ENCODE measurements at regions not wholly inside any gene's neighbourhood (a gene's known extent, or its start where the extent isn't known, plus 50 kb on each side); places are given as distances from the start of the nearest gene placed in this dataset.
"Not testable (repeated sequence)": the region's sequence is repeated elsewhere in the genome, so short reads cannot be mapped to it uniquely, and the experiment has no call there.

DNA sequence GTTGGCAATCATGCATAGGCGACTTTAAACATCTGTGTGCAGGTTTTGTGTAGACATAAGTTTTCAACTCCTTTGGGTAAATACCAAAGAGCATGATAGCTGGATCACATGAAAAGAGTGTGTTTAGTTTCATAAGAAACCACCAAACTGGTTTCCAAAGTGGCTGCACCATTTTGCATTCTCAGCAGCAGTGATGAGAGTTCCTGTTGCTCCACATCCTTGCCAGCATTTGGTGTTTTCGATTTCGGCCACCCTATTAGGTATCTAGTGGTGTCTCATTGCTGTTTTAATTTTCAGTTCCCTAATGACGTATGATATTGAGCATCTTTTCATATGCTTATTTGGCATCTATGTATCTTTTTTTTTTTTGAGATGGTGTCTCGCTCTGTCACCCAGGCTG, 62.8 kb upstream of the CCND1 start:
- no peak overlapping the region for H3K4me3 Mint-ChIP-seq
- peaks cover 8% of the 10 kb centered on the region for H3K27me3 Mint-ChIP-seq
- DNase-seq (ENCODE audit: low spot score in 2 of 2) (no peak), ATAC-seq (ENCODE audit: low read depth) (no peak)
- H3K9me3 Mint-ChIP-seq: no peaks in the 10 kb centered on the region
- H3K36me3 Mint-ChIP-seq: peaks cover 3% of the 10 kb centered on the region
- peaks cover 4% of the 10 kb centered on the region for H3K4me1 Mint-ChIP-seq
- no peak overlapping the region for H3K27ac Mint-ChIP-seq

DNA sequence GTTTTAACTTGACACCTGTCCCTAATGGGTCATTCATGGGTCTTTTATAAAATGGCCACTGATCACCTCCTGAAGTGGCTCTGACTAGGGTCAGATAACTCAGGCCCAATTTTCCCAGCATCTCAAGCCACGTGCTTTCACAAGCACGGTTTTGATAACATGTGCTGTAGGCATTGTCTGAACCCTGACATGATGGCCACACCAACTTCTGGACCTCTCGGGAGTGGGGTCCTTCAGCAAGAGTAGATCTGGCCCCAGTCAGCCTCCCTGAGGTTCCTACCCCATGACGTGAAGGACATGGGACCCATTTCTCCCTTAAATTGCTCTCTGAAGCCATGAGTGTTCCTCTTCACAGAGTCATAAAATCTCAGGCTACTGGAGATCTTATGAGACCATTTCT, 60.4 kb upstream of the CCND1 start:
- peaks cover 10% of the 10 kb centered on the region for H3K27me3 Mint-ChIP-seq
- no peak overlapping the region for H3K27ac Mint-ChIP-seq
- DNase-seq (ENCODE audit: low spot score in 2 of 2) (no peak), ATAC-seq (ENCODE audit: low read depth) (no peak)
- H3K4me1 Mint-ChIP-seq: no peaks in the 10 kb centered on the region
- no peak overlapping the region for H3K4me3 Mint-ChIP-seq
- peaks cover 3% of the 10 kb centered on the region for H3K9me3 Mint-ChIP-seq
- peaks cover 2% of the 10 kb centered on the region for H3K36me3 Mint-ChIP-seq

GRCh38 chr11:69582756-69583467, 58.0 kb upstream of the CCND1 start:
- Mint-ChIP-seq H3K36me3 (peaks cover 2% of the 10 kb centered on the region), H3K27me3 (peaks cover 15% of the 10 kb centered on the region), H3K4me3 (no peak overlapping the region), H3K9me3 (peaks cover 3% of the 10 kb centered on the region), H3K4me1 (no peaks in the 10 kb centered on the region), H3K27ac (no peak overlapping the region)
- ATAC-seq (ENCODE audit: low read depth): no peak
- DNase-seq (ENCODE audit: low spot score in 2 of 2): no peak

GRCh38 chr11:69584160-69584559, 56.8 kb upstream of the CCND1 start:
- H3K36me3 Mint-ChIP-seq: peaks cover 2% of the 10 kb centered on the region
- no peaks in the 10 kb centered on the region for H3K4me1 Mint-ChIP-seq
- peaks cover 19% of the 10 kb centered on the region for H3K27me3 Mint-ChIP-seq
- no peak for DNase-seq (ENCODE audit: low spot score in 2 of 2)
- no peak overlapping the region for H3K4me3 Mint-ChIP-seq
- ATAC-seq (ENCODE audit: low read depth): no peak
- peaks cover 3% of the 10 kb centered on the region for H3K9me3 Mint-ChIP-seq
- no peak overlapping the region for H3K27ac Mint-ChIP-seq

GRCh38 chr11:69585385-69585784, 55.6 kb upstream of the CCND1 start:
- DNase-seq (ENCODE audit: low spot score in 2 of 2) (no peak), ATAC-seq (ENCODE audit: low read depth) (no peak)
- Mint-ChIP-seq H3K27ac (no peak overlapping the region), H3K4me3 (no peak overlapping the region), H3K36me3 (peaks cover 2% of the 10 kb centered on the region), H3K9me3 (peaks cover 4% of the 10 kb centered on the region), H3K27me3 (peaks cover 19% of the 10 kb centered on the region), H3K4me1 (no peaks in the 10 kb centered on the region)

DNA sequence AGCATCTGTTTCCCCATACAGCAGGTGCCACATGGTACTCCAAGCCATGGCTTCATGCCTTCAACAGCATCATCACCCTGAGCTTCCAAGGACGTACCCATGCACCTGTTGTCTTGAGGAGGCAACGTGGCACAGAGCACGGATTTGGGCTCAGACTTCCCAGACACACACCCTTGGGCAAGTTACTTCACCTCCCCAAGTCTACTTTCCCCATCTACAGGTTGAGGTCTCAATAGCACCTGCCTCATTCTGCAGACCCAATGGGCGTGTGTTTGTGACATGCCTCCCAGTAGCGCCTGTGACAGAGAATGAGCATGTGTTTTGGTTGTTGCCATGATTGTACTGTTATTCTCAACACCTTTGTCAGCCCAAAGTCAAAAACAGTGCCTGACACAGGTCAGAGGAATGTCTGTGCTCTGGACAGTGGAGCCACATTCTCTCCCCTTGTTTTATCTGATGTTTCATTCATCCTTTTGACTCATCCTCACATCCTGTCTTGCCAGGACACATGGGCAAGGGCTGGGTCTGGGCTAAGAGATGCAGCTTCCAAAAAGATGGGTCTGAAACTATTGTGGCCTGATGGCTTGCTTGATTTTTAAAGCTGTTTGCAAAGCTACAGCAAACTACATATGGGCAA, 53.4 kb upstream of the CCND1 start:
- Mint-ChIP-seq H3K27ac (no peak overlapping the region), H3K27me3 (peaks cover 19% of the 10 kb centered on the region), H3K4me1 (no peaks in the 10 kb centered on the region), H3K36me3 (peaks cover 2% of the 10 kb centered on the region), H3K4me3 (no peak overlapping the region), H3K9me3 (peaks cover 4% of the 10 kb centered on the region)
- DNase-seq (ENCODE audit: low spot score in 2 of 2): no peak
- ATAC-seq (ENCODE audit: low read depth): no peak

DNA sequence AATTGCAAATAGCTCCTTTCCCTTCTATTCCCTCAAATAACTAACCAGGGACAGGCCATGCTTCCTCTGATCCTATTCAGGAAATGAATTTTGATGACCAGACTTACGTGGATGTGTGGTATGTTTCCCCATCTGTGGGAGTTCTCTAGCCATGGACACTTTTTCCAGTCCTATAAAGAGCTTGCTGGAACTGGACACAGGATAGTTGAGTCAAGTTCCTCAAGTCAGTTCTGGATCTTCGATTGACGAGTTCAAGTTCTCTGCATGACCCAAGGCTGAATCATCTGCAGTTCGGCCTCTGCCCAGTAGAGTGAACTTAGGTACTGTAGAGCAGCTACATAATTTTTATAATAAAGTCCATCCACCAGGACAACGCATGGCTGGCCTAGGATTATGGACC, 52.7 kb upstream of the CCND1 start:
- H3K4me1 Mint-ChIP-seq: no peaks in the 10 kb centered on the region
- ATAC-seq (ENCODE audit: low read depth): no peak
- H3K4me3 Mint-ChIP-seq: no peak overlapping the region
- H3K27ac Mint-ChIP-seq: no peak overlapping the region
- peaks cover 19% of the 10 kb centered on the region for H3K27me3 Mint-ChIP-seq
- DNase-seq (ENCODE audit: low spot score in 2 of 2): no peak
- H3K9me3 Mint-ChIP-seq: peaks cover 4% of the 10 kb centered on the region
- H3K36me3 Mint-ChIP-seq: peaks cover 2% of the 10 kb centered on the region

DNA sequence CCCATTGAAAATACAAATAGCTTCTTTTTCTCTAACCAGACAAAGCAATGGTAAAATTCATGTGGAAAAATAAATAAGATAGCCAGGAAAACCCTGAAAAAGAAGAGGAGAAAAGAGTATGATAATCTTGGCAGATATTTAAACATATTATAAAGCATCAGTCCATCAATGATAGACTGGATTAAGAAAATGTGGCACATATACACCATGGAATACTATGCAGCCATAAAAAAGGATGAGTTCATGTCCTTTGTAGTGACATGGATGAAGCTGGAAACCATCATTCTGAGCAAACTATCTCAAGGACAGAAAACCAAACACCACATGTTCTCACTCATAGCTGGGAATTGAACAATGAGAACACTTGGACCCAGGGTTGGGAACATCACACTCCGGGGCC, 50.9 kb upstream of the CCND1 start:
- H3K27me3 Mint-ChIP-seq: peaks cover 14% of the 10 kb centered on the region
- not testable (repeated sequence) for H3K4me1 Mint-ChIP-seq; DNase-seq (ENCODE audit: low spot score in 2 of 2); H3K36me3 Mint-ChIP-seq; H3K9me3 Mint-ChIP-seq; H3K27ac Mint-ChIP-seq; ATAC-seq (ENCODE audit: low read depth); H3K4me3 Mint-ChIP-seq

All from memory B cell (primary cell).